Pons (tissue), 1 donor: ENCODE measurements at regions not wholly inside any gene's neighbourhood (a gene's known extent, or its start where the extent isn't known, plus 50 kb on each side); places are given as distances from the start of the nearest gene placed in this dataset.

Experiments used
- DNase-seq: peaks from one replicate; pipeline ENCODE4 v3.0.0-alpha.2; 2016; ENCODE audit warnings: low spot score

DNA sequence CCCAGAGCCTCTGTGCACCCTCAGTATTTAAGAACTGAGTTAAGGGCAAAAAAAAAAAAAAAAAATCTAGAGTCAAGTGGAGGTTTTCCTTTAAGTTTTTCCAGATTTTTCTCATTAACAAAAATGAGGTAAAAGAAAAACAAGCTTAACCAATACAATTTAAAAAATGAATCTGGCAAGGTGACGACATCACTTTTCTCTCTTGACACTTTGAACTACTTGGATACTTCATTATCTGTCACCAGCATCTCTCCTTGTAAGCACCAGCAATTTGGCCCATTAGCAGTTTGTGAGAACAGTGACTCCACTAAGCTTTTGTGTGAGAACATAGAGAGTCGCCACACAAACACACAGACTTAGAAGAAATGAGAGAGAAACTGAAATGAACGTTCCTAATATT, 345.7 kb upstream of the SLC30A5 start:
- no peak for DNase-seq

DNA sequence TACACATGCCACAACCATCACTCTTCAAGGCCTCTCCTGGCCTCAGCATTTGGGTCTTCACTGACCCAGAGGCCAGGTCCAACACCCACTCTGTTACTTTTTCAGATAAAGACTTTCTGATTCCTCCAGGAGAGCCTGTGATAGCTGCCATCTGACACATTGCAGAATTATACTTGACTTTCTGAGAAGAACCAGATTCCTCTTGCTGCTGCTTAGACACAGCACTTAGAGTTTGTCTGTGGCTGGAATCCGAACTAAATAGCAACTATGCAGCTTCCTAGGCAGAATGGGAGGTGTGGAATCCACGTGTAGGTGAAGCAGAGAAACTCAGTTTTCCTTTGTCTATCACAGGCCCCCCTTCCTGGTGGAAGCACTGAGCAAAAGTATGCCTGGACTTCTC, 344.7 kb upstream of the SLC30A5 start:
- no peak for DNase-seq

DNA sequence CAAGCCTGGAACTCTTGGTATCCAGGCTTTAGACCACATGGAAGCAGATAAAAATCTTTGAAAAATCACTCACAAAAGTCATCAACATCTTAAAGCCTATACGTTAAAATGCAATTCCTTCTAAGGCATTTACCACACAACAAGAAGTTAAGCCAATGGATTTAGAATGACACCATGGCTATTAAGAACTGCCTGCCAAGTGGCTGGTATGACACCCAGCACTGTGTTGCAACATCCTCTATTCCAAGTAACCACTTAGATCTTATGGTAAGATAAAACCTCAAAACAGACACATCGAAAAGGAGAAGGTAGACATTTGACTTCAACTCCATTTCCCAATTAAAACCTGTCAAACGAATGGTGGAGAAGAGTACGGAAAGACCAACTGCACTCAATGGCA, 344.2 kb upstream of the SLC30A5 start:
- no peak for DNase-seq

DNA sequence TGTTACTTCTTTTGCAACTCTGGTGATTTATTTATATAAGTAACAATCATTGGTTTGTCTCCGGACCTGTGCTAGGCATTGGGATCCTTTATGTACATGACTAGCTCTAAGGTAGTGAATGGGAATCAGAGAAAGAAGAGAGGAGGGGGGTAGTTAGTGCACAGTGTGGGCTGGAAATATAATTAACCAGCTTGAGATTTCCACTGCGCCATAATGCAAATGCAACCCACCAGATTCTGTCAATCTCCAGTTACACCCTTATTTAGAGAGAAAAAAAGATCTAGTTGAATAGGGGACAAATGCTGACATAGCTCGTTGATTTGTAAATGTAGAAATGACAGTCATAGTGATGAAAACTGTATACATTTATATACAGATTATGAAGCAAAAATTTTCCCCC, 342.2 kb upstream of the SLC30A5 start:
- no peak for DNase-seq

DNA sequence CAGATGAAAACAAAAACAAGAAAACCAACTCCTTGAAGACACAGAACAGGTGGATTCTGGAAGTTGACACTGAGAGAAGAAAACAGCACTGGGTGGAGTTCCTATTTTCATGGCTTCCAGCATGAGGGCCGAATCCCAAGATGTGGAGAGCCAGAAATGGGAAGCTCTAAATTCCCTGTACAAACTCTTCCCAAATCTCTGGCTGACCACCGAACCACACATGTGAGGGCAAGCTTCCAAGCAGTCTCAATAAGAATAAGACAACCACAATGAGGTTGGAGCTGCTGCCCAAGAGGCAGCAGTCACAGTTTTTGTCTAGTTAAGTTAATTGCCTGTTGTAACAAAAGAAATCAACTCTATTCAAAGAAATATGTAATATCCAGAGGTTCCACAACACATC, 339.3 kb upstream of the SLC30A5 start:
- DNase-seq: no peak

DNA sequence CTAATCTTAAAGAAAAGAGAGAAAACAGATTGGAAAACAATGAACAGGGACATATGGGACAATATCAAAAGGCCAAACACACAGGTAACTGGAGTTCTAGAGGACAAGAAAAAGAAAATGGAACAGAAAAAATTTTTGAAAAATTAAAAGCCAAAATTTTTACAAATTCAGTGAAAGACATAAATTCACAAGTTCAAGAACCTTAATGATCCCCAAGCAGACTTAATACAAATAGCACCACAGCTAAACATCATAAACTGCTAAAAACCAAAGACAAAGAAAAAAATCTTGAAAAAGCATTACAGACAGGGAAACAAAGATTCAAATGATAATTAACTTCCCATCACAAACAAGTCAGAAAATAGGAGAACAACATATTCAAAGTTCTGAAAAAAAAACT, 338.5 kb upstream of the SLC30A5 start:
- DNase-seq: no peak

DNA sequence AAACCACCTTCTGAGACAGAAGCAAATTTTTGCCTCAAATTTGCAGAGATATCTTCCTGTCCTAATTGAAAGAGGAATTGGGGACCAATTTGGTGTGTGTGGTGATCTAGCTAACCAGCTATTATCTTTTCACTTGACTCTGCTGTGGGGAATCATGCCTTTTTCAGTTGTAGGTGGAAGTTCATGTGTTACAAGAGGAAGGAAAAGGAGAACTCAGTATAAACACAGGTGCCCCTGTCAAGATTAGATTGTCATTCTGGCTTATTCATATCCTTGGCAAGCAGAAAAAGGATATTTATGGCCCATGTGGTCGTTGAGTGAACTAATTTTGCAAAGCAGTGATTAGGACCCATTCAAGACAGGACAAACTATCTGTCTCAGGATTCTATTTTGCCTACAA, 336.8 kb upstream of the SLC30A5 start:
- no peak for DNase-seq

DNA sequence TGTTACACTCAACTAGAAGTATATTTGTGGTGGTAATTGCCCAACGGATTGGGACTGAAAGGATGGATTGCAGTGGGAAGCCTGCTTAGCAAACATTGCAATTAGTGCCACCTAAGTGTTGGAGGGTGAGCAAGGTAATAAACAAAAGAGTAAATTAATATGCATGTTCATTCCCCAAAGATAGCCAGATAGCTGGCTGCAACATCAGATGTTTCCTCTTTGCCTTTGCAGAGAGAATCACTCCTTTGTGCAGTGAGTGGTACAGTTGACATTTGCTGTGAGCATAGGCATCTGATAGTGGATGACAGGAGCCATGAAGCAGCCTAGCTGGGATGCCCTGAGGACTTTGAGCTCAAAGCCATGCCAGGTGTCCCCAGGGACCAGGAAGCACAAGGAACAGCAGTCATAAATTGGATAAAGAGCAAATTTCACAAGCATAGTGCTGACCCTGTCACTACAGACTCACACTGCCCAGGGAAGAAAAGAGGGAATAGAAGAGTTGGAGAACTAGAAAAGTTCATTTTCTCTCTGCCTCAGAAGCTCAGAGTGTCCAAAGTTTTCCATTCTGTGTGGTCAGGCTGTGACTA, 336.1 kb upstream of the SLC30A5 start:
- DNase-seq: peak; percentile 51

DNA sequence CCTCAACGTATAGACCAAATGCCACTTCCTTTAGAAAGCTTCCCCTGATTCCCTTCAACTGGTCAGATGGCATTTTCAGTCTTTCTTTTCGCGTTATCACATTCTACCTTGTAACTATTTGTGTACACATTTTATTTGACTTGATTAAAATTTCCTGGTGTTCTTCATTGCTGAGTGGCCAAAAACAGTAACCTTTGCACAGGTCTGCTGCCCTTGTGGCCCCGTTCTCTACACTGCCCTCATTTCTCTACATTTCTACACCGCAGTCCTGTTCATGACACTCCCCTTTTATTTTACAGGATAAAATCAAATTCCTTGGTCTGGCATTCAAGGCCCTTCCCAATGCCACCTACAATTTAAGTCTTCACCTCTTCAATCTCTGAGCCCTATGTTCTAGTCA, 334.2 kb upstream of the SLC30A5 start:
- no peak for DNase-seq

DNA sequence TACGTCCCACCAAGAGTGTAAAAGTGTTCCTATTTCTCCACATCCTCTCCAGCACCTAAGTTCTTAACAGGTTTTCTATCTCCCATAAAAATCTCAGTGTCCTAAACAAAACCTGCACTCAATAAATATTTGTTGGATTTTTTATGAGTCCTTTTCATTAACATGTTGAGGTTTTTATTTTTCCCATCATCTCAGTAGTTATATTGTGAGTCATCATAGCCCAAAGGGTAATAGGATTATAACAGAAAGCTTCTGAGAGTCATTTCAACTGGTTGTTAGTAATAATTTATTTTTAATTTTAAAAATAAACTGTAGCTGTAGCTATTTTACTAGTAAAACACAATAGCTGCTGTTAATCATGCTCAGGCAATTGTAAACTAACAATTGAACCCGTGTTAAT, 331.6 kb upstream of the SLC30A5 start:
- DNase-seq: no peak

DNA sequence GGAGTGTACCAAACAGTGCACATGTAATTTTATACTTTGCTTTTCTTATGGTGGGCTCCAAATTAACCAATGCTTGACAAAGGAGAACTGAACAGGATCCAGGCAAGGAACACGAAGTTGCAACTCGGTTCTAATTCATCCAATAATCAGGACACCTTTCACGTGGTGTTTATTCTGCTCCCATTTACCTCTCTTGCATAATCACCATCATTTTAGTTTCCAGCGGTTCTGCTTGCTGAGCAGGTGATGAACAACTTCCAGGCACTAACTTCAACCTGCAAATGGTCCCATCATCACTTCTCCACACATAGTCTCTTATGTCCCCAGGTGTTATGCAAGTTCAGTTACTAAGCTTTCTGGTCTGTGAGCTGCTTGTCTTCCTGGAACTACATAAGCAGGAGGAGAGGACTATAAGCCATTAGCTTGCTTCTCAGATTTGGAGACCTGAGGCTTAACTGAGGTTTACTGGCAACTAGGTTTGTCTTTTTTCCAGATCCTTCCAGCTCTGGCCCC, 326.8 kb upstream of the SLC30A5 start:
- DNase-seq: no peak

DNA sequence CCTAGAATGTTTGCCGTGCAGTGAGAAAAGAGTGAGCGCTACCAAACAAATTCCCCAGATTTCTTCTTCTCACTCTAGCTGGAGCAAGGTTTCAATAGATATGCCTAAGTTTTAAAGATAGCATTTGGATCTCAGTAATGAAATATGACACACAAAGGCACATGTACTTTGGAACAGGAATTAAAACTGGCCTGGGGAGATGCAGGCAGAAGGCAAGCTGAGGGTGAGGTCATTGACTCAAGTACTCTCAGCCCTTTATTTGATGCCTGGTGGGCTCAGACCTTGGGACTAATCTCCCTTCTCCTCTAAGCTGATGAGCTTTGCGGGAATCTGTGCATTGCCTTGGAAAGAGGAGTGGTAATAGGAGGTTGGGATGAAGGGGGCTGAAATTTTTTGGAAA, 323.3 kb upstream of the SLC30A5 start:
- no peak for DNase-seq

DNA sequence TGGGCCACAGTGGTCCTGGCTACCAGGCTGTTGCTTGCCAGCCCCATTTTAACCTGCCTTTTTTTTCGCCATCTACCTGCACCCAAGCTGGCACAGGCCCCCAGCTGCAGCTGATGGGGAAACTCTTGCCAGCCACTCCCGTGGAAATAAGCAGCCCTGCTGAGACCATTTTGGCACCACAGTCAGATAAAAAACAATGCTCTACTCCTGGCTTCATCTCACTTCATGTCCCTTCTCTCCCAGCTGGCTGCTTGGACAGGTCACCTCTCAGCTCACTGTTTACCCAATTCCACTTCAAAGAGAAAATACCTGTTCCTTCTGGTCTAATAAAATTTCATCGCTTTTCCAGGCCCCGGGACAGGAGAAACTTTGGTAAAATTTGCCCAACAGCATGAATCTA, 322.6 kb upstream of the SLC30A5 start:
- no peak for DNase-seq

DNA sequence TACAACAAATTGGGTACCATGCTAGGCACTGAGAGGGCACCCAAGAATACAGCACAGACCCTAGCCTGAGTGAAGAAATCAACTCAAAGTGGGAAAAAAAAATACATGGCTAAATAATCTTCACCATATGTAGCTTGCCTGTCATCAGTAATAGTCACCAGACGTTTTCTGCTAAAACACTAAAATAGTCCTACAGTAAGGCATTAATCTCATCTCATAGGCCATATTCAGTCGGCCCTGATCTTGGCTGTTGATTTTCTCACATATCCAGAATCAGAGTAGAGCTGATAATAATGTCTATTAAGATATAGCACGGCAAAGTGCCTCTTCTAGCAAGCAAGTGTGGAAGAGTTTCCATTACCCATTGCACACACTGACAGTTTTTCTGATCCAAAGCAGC, 322.1 kb upstream of the SLC30A5 start:
- DNase-seq: no peak

DNA sequence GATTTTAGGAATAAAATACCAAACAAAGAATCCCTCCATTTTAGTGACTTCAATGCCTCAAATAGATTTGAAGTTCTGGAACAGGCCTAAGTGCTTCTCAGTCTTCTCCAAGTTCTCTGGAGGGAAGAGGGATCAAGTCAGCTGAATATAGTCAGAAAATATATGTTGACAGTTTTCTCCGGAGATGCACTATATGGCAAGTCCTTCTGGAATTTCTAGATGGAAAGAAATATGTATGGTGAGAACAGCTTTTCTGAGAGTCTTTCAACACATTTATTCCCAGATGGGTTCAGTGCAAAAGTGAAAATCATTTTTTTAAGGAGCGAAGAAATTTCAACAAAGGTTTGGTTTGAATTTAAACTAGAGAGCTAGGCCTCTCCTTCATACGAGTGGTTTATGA, 317.4 kb upstream of the SLC30A5 start:
- DNase-seq: no peak

DNA sequence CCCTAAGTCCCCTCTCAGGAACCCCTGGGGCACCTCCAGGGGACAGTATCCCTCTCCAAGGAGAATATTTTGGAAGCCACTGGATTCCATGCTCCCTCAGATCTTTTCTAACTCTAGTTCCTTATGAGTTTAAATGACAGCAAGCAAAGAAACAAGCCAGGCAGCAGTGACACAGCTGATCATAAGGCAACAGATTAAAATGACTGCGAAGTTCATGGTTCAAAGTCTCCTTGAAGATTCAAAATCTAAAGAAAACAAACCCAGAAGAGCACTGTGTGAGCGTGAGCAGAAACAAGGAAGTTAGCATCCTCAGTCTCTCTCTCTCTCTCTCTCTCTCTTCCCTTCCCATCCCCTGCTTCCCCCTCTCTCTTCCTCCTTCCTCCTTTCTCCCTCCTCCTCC, 316.7 kb upstream of the SLC30A5 start:
- no peak for DNase-seq

DNA sequence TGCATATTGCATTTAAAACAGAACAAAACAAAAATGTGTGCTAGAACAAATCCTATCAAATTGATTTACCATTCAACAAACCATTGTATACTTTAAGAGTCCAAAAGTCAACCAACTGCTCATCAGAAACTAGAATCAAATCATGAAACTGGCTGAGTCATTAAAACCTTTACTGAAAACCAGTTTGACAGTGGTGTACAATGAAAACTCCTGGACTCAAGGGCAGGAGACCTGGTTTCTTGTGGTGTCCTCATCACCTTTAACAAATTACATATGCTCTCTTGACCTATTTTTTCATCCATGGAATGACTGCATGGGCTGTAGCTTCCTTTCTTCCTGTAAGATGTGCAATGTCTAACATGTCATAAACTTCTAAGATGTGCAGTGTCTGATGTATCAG, 315.3 kb upstream of the SLC30A5 start:
- DNase-seq: no peak

DNA sequence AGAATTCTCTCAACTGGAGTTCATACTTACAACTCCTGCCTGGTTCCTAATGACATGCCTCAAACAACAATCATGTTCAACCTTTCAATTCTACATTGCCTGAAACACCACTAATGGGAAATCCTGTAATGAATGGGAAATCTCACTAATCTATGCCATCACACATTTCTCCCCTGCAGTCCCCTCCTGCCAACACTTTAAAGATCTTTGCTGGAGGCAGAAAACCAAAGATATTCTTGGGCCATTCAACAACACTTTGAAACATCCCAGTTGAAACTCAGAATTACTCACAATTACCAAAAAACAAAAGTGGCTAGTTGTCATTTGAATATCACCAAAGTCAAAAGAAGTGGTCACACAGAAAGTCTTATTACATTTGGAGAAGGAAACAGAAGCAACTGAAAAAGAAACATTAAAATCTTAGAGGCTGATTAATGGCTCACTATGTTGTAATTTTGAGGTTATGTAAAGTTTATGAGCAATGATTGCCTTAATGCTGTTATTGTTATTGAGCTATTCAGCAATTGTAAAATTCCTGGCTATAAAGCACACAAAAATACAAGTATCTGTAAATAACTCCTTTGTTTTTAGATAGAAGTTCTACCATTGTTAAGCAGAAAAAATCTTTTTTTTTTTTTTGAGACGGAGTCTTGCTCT, 313.4 kb upstream of the SLC30A5 start:
- no peak for DNase-seq

DNA sequence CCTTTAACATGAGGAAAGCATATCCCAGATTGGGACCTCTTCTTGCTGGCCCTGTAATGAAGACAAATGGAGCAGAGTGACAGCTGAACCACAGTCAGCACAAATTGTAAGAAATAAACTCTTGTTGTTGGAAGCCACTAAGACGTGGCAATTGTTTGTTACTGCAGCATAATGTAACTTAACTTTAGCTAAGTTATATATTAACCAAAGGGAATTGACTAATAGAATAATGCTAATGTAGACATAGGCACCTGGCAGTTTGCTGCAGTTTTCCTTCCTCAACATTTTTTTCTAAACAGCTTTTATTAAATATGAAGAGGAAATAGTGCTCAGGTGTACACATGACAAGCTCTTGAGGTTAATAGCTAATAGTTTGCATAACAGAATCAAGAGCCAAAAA, 300.7 kb upstream of the SLC30A5 start:
- no peak for DNase-seq

DNA sequence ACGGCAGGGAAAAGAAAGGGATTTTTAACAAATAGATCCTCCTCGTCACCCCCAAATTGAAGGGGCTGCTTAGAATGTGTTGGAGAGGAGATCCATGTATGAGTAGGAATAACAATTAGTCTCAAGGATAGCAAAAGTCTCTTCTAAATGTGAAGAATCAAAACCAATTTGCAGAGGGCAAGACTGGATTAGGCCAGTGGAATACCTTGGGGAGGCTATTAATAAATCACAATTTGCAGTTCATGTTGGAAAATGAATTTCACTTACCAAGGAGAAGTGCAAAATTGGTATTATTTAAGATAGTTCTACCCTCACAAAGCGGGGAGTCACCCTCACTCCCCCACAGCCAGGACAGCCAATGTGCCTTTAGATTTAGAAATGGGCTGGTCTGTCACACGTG, 299.8 kb upstream of the SLC30A5 start:
- no peak for DNase-seq

DNA sequence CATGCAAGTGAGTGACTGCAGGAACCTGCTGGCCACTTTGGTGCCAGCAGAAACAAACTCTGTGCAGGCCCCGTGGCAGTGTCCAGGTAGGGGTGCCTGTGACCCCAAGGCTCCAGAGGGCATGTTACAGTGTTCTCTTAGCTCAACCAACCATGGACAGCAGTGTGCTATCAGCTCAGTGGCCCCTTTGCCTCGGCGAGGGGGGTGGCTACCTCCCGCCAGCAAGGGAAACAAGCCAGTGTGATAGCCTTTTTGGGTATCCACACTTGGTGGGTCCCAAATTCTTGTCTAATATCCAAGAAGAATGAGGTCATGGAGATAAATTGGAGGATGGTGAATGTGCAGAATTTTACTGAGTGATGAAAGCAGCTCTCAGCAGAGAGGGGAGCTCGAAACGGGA, 298.6 kb upstream of the SLC30A5 start:
- no peak for DNase-seq

DNA sequence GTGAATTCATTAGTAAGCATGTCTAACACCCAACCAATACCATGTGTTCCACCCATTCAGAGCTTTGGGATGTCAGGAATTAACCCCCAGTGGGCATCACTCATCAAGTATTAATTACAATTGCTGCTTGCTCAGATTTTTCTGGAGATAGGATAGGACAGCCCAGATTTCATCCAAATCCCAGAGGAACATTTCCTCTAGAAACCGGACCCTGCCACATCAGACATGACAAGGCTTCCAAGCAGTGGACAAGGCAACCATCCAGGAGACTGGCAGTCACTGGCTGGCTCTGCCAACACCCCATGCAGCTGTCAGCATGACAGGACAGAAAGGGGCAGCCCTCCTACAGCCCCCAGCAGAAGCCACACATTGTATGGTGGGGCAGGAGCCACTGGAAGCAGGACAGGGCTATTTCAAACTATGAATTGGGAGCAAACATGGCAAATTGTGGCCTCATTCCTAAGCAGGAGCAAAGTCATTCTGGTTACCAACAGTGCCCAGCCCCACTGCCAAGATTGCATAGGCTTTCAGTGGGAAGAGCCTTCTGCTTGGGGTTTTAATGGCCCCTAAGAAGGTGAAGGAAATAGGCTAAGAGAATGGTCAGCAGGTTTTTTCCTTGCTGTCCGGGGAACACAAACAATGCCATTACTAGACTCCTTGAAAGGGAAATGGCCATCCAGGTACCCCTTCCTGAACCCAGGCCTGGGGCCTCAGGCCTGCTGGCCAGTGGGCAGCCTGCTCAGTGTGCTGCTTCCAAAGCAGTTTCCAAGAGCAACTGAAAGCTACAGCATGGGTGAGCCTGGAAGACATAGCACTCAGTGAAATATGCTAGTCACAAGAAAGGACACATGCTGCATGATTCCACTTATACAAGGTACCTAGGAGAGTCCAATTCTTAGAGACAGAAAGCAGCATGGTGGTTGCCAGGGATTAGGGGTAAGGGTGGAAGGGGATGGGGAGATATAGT, 294.7 kb upstream of the SLC30A5 start:
- peak; percentile 20 for DNase-seq

DNA sequence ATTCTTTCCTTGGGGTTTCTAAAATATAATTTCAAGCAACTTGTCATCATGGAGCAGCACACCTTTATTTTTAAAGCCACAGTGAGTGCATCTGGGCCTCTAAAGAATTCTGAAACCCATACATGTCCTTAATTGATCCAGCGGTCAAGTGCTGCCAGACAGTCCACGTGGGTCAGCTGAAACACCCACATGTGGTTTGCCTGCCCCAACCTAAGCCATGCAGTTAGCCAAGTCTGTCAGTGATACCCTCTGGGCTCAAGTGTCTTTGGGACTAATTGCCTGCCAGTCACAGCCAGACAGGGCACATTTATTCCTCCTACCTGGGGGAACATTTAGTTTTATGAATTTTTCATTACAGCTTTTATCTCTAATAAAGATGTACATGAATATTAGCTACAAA, 291.4 kb upstream of the SLC30A5 start:
- DNase-seq: no peak
